CD1c-positive myeloid dendritic cell (primary cell): ENCODE measurements at regions not wholly inside any gene's neighbourhood (a gene's known extent, or its start where the extent isn't known, plus 50 kb on each side); places are given as distances from the start of the nearest gene placed in this dataset.

Source experiments
- DNase-seq: peaks from one replicate; pipeline ENCODE4 v3.0.0-alpha.2; 2016; ENCODE audit errors: extremely low spot score

GRCh38 chr15:56868170-56868569 is 50.3 kb upstream of the TCF12 start:
- DNase-seq: no peak

- peak; percentile 56 for DNase-seq
Observed at GRCh38 chr15:56866803-56867202, 51.6 kb upstream of the TCF12 start.

GRCh38 chr15:56857828-56858227 is 60.6 kb upstream of the TCF12 start:
- no peak for DNase-seq

GRCh38 chr15:56856934-56857333 is 61.5 kb upstream of the TCF12 start:
- DNase-seq: no peak

- no peak for DNase-seq
Observed at GRCh38 chr15:56844892-56845291, 73.6 kb upstream of the TCF12 start.

- no peak for DNase-seq
Observed at GRCh38 chr15:56844471-56844870, 74.0 kb upstream of the TCF12 start.

GRCh38 chr15:56839641-56840040 is 78.8 kb upstream of the TCF12 start:
- DNase-seq: no peak

GRCh38 chr15:56839099-56839498 is 79.3 kb upstream of the TCF12 start:
- no peak for DNase-seq

GRCh38 chr15:56838085-56838484 is 80.4 kb upstream of the TCF12 start:
- DNase-seq: no peak

- no peak for DNase-seq
Observed at GRCh38 chr15:56837273-56837672, 81.2 kb upstream of the TCF12 start.

GRCh38 chr15:56835718-56836171 is 82.7 kb upstream of the TCF12 start:
- DNase-seq: no peak

GRCh38 chr15:56832125-56832524 is 86.3 kb upstream of the TCF12 start:
- DNase-seq: no peak

- no peak for DNase-seq
Observed at GRCh38 chr15:56831467-56832005, 86.9 kb upstream of the TCF12 start.

- no peak for DNase-seq
Observed at GRCh38 chr15:56824175-56824574, 90.9 kb upstream of the ZNF280D start.

GRCh38 chr15:56821721-56822425 is 88.6 kb upstream of the ZNF280D start:
- peak; percentile 55 for DNase-seq

GRCh38 chr15:56820333-56820732 is 87.0 kb upstream of the ZNF280D start:
- peak; percentile 37 for DNase-seq

GRCh38 chr15:56817321-56818080 is 84.2 kb upstream of the ZNF280D start:
- no peak for DNase-seq

GRCh38 chr15:56816781-56817180 is 83.5 kb upstream of the ZNF280D start:
- no peak for DNase-seq

- no peak for DNase-seq
Observed at GRCh38 chr15:56815247-56815646, 81.9 kb upstream of the ZNF280D start.

GRCh38 chr15:56814429-56814828 is 81.1 kb upstream of the ZNF280D start:
- no peak for DNase-seq

GRCh38 chr15:56813995-56814394 is 80.7 kb upstream of the ZNF280D start:
- DNase-seq: no peak

GRCh38 chr15:56812961-56813360 is 79.7 kb upstream of the ZNF280D start:
- no peak for DNase-seq

- DNase-seq: no peak
Observed at GRCh38 chr15:56812221-56812620, 78.9 kb upstream of the ZNF280D start.
